HG03060 (cell line): ENCODE measurements at regions not wholly inside any gene's neighbourhood (a gene's known extent, or its start where the extent isn't known, plus 50 kb on each side); places are given as distances from the start of the nearest gene placed in this dataset.
"Not testable (repeated sequence)": the region's sequence is repeated elsewhere in the genome, so short reads cannot be mapped to it uniquely, and the experiment has no call there.

Source experiments
- ATAC-seq: cut with Tn5 transposase; IDR thresholded peaks from one replicate; pipeline ENCODE4 v1.9.1; 2021; ENCODE audit warnings: low read depth, moderate number of reproducible peaks; ENCODE audit not compliant: unreplicated experiment

DNA sequence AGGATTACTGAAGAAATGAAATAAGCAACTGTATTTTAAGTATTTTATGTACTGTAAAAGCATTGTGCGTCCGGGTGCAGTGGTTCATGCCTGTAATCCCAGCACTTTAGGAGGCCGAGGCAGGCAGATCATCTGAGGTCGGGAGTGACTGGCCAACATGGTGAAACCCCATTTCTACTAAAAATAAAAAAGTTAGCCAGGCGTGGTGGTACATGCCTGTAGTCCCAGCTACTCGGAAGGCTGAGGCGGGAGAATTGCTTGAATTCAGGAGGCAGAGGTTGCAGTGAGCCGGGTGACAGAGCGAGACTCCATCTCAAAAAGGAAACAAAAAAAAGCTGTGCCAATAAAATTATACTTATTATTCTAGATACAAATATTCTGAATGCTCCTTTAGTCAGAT, 215.4 kb upstream of the DMRT1 start:
- not testable (repeated sequence) for ATAC-seq

DNA sequence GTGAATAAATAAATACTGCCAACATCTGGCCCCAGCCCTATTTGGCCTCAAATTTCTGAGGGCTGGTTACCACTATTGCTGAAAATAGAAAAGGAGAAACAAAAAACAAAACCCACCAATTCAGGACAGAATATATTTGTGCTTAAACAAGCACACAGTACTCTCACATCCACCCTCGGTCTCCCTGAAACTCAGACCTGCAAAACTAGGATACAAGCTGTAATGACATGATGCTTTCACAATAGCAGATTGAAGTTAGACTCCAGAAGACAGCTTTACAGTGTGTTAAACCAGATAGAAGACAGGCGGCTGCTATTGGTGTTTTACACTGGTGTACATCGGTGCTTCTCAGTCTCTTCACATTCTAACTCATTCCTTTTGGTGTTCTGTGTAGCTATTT, 214.9 kb upstream of the DMRT1 start:
- no peak for ATAC-seq

DNA sequence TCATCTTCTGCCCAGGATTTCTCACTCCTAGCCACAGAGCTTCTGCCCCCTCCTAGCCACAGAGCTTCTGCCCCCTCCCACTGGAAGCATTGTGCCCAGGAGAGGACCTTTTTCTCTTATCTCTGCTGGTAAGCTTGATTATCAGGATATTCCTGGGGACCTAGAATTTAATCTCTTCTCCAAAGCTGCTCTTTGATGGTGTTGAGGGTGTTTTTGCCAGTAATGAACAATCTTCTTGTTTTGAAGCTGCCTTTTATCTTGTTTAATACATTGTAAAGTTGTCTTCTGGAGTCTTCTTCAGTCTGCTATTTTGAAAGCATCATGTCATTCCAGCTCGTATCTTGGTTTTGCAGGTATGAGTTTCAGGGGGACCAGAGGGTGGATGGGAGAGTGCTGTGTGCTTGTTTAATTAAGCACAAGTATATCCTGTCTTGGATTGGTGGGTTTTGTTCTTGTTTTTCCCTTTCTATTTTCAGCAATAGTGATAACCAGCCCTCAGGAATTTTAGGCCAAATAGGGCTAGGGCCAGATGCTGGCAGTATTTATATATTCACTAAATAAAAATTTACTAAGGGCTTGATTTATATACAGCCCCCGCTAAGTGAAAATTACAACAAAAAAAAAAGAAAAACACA, 214.0 kb upstream of the DMRT1 start:
- ATAC-seq, result no peak

DNA sequence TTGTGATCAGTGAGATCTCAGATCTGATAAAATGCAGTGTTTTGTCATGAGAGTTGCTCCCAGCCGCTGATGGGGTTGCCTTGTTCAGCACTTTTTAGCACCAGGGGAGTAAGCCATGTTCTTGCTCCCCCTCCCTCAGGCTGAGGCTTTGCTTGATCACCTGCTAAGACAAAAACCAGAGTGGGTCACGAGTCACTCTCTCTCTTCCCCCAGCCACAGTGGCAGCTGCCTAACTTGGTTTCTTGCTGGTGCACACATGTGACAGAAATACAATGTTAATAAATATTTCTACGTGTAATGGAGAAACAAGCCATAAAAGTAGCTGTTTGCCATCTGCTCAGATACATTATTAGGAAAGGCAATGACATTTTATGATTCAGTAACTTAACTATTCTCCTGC, 212.4 kb upstream of the DMRT1 start:
- no peak for ATAC-seq

DNA sequence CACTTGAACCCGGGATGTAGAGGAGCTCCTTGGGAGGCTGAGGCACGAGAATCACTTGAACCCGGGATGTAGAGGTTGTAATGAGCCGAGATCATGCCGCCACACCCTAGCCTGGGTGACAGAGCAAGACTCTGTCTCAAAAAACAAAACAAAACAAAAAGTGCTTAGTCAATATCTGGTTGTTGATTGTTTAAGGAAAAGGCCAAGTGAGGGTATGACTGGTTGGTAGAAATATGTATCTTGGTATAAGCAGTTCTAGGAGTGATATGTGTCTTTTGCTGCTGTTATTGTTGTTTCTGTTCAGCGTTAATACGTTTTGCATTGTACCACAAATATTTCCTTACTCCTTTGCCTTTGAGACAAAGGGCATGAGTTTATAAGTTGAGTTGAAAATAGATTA, 210.7 kb upstream of the DMRT1 start:
- no peak for ATAC-seq

DNA sequence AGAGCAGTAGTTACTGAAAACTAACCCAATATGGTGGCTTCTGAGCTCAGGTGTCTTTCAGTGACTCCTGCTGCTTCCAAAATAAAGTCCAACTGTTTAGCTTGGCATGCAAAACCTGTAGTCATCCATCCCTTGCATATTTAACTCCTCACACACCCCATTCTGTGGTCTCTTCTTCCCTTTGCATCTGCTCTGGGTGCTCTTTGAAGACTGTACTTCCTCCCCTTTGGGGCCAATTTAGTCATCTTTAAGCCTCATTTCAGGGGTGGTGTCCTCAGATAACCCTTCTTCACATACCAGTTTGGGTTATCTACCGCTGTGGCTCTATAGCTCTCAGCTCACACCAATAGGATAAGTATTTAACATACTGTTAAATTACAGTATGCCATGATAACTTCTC, 209.9 kb upstream of the DMRT1 start:
- ATAC-seq, result no peak

DNA sequence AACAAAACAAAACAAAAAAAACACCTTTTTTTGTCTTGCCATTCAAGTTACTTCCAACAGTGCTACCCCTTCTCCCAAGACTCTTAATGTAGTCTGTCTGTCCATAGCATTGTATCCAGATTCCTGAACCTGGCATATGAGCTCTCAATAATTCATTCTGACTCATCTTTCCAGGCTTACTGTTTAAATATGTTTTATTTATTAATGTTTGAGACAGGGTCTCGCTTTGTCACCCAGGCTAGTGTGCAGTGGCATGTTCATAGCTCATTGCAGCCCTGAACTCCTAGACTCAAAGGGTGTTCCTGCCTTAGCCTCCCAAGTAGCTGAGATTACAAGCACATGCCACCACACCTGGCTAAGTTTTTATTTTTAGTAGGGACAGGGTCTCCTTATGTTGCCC, 208.0 kb upstream of the DMRT1 start:
- ATAC-seq, result no peak

DNA sequence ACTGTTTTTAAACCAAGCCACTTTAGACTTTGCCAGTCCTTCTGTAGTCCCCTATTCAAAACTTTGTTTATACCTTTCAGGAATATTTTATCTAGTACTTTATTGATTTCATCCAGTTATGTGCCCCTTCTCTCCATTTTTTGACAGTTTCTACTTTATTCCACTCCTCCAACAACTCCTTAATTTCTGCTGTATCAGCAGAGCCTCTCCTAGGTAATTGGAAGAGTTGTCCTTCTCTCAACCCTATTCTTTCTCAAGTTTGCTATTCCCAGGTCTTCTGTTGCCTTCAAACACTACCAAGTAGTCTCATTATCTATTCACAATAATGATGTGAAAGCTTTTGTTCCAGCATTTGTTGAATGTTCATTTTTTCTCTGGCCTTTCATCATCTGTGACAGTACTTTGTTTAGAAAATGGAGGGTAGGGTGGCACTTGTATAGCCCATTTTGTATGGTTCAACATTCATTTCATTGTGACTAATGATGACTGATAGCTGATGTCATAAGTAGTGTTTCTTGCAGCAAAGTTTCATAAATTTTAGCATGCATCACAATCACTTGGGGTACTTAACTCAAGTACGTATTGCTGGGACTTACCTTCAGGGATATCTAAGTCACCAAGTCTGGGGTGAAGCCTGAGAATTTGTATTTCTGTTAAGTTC, 204.4 kb upstream of the DMRT1 start:
- no peak for ATAC-seq

DNA sequence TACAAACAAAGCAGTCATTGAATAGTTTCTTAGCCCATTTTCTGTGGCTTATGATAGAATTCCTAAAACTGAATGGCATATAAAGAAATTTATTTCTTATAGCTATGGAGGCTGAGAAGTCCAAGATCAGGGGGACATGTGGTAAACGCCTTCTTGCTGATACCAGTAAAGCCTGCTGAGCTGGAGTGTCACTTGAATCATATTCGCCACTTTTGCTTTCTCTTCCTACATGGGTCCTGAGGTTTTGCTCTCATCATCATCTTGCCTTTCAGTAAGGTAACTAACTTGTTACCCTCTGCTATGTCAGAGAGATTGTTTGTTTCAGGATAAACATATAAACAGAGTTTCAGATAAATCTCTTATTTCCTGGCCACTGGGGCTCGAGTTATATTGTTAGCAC, 203.3 kb upstream of the DMRT1 start:
- no peak for ATAC-seq

DNA sequence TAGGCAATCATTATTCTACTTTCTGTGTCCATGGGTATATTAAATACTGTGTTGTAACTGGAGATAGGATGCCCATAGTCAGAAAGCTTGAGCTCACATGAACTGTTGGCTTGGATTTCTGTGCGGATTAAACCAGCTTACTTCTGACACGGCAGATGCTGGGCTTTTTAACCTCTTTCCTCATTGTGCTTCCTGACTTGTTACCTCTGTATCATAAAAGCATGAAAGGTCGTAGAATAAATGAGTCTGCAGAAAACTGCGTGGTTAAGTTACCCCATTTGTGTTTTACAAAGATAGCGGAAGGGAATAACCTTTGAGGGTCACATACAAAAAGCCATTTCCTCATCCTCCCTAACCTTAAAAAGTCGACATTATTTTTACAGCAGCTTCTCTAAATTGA, 199.5 kb upstream of the DMRT1 start:
- no peak for ATAC-seq

DNA sequence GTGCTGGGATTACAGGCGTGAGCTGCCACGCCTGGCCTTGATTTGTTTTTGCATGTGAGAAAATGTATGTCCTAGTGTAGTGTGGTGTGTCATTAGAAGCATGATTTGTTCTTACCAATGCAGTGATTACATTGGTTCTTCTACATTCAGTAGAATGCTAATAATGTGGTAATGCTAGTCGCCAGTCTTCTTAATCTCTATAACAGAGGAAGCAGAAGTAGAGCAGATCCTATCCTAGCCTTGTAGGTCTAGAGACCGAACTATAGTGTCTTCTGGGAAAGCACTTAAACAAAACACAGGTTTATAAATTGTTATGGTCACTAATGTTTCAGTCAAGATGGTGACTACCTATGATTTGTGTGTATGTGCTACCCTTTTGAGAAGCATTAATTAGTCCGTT, 197.5 kb upstream of the DMRT1 start:
- no peak for ATAC-seq

DNA sequence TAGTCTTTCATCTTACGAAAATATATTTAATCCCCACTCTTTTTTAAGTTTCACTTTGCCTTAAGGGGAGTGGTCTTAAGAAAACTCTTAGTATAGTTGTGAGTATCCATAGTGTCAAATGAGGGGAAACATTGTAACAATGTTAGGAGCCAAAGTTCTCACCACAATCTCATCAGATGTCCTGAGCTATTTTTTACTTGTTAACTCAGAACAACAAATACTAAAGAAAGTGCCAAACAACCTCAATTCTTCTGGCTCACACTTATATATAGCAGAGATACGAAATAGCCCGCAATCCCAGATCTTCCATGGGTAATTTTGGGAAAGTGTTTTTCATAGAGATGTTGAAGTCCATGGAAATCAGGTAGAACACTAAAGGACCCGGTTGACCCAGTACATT, 194.0 kb upstream of the DMRT1 start:
- no peak for ATAC-seq

DNA sequence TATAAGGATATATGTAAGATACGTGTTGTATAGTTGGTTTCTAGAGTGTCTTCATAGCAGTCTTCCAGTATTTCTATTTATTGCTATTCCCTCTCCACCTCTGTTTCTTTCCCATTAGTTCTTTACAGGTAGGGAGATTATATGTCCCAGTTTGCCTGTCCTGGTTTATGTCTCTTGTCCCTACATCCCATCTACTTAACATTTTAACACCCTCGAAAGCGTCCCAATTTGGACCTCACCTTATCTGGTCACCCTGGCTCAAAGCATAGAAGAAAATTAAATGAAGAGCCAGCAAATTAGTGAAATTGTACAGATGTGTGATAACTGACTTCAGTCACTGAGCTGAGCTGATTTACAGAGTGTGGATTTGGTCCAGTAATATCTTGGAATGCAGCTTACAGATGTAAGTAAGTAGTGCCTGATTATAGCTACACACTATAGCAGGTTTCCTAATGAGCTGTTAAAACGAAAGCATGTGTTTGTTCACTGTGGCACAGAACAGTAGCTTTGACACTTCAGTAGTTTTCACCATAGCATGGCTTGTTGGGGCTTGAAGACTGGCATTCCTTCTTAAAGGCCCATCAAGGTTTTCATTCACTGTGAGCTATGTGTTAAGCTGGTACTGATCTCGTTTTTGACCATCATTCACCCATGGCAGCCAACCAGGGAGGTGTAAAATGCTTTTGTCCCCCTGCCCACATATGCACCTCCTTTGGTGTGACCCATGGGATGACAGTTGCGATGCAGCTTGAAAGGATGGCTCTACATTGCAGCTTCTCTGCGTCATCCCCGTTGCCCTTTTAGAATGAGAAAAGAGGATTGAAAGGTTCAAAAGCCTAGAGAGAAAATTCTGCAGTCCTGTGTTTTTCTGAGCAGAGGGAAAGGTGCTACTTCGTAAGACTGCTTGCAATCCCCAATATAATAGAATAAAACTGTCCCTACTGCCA, 192.1 kb upstream of the DMRT1 start:
- ATAC-seq, result no peak

DNA sequence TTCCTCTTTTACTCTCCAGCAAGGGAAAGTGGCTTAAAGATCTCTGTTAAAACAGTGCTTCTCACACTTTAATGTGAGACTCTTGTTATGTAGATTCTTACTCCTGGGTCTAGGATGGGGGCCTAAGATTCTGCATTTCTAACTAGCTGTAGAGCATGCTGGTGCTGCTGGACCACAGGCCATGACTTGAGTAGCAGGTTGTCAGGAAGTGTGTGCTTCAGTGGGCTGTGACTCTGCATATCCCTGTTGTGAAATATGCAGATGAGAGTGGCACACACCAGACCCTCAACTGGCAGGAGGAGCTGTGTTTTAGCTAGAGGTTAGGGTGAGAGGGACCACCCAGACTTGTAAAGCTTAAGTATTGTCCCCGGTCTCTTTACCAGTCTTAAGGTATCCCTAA, 191.1 kb upstream of the DMRT1 start:
- no peak for ATAC-seq

DNA sequence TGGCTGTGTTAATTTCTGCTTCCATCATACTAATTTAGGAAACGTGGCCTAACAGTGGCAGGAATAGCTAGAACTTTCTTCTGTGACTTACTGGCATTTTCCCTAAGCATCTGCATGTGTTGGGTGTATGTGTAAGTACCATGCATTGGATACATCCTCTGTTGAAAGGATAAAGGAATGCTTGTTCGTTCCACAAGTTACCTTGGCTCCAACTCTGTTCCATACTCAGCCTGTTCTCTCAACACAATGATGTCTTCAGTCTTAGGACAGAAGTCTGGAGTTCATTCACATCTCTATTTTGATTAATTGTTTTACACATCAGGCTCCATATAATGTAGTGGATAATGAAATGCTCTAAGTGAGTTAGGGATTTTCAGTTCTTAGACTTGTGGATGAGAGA, 190.1 kb upstream of the DMRT1 start:
- ATAC-seq, result no peak

DNA sequence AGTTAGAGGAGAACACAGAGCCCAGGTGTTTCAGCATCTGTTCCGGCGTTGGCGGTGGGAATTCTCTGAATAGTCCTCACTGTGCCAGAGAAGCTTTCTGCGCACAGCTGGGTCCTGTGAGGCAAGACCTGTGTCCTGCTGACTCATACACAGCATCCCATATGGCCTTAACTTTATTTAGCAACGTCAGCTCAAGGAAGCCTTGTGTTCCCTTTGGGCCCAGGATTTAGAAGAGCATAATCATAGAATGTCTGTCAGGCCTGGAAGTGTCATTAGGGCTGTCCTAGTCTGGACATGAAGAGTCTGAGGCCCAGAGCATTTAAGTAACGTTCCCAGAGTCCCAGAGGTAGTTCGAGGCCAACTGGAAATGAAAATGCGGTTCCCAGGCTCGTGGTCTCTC, 188.6 kb upstream of the DMRT1 start:
- no peak for ATAC-seq

DNA sequence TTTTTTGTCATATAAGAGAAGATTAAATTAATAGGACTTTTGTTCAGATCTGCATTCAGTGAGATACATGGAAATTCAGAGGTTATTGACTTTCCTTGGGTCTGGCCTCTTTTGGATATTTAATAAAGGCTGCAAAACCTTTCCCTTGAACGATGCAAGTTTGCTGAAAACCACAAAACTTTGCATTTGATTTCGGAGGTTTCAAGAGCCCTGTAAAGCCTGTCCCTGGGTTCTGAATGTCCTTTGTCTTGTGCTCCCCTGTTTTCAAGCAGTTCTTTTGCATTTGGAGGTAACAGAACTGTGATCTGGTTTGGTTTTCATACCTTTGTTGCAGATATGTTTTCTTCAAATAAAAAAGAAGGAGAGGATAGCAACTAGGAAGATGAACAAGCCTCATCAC, 188.1 kb upstream of the DMRT1 start:
- no peak for ATAC-seq

DNA sequence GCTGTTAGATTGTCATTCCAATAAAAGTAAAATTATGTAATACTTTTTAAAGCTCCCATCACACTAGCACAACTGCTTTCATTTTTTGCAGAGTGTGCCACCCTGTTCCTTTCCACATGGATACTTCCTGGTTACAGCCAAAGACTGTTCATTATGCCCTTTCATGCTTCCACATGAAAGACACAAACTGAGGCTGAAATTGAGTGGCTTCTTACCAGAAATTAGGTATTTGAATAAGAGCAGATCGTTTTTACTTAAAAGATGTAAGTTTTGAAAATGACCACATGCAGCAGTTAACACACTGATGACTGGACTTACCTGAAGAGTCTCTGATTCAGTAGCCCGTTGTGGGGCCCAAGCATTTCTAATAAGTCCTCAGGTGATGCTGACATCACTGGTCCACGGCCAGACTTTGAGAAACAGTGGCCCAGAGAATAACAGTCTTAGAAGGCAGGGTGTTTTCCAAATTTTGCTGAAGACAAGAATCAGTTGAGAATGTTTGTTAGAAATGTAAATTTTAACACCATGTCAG, 187.6 kb upstream of the DMRT1 start:
- no peak for ATAC-seq

DNA sequence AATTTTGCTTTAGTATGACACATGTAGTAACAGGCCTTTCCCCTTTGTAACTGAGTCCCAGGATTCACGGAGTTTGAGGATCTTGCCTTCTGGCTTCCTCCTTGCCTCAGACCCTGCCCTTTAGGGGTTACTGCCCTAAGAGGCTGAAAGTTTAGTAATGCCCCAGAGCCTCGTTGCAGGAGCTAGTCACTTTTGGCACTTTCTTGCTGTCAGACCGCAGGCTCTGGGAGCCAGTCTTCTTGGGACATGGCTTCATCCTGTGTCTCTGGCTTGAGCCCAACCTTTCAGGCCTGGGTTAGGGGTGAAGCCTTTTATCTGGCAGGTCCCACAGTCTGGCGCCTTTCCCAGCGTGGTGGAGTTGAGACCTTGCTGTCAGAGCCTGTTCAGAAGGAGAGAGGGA, 185.6 kb upstream of the DMRT1 start:
- ATAC-seq, result no peak

DNA sequence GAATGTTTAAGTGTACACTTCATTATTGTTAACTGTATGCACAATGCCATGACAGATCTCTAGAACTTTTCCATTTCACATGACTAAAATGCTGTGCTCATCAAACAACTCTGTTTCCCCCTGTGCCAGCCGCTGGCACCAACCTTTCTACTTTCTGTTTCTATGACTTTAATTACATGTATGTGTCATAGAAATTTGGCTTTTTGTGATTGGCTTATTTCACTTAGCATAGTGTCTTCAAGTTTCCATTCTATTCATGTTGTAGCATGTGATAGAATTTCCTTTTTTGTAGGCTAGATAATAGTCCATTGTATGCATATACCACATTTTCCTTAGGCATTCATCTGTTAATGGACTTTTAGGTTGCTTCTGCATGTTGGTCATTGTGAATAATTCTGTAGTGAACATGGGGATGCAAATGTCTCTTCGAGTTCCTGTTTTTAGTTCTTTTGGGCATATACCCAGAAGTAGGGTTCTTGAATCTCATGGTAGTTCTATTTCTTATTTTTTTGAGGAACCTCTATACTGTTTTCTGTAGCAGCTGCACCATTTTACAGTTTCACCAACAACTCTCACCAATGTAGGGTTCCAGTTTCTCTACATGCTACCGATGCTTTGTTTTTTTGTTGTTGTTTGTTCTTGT, 184.4 kb upstream of the DMRT1 start:
- ATAC-seq, result no peak

DNA sequence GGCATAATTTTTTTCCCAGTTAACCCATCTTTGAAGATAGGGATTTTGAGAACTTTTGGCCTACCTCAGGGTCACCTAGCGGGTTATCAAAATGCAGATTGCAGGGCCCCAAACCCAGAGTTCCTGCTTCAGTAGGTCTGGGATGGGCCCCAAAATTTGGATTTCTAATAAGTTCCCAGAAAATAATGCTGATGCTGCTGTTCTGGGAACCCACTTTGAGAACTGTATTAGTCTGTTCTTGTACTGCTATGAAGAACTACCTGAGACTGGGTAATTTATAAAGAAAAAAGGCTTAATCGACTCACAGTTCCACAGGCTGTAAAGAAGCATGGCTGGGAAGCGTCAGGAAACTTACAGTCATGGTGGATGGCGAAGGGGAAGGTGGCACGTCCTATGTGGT, 182.2 kb upstream of the DMRT1 start:
- ATAC-seq, result no peak
